OCI-LY7 (cell line): ENCODE measurements at regions not wholly inside any gene's neighbourhood (a gene's known extent, or its start where the extent isn't known, plus 50 kb on each side); places are given as distances from the start of the nearest gene placed in this dataset.
"Not testable (repeated sequence)": the region's sequence is repeated elsewhere in the genome, so short reads cannot be mapped to it uniquely, and the experiment has no call there.

Experiments used
- BruUV-seq: library from RNA; stranded (reverse); fragments of 400-500 nt; replicated peaks from 2 replicates; lab custom pipeline; 2021; lab: Mats Ljungman, UMichigan
- CTCF ChIA-PET: fragments of 300-600 bp; sonication (Branson Sonifier 250); formaldehyde crosslinking; loops from one replicate; lab custom pipeline; 2022; ENCODE audit warnings: antibody characterized with exemption; ENCODE audit not compliant: unreplicated experiment; lab: Charles Lee
- POLR2A ChIA-PET: fragments of 300-600 bp; sonication (Branson Sonifier 250); formaldehyde crosslinking; loops from one replicate; lab custom pipeline; 2022; ENCODE audit warnings: antibody characterized with exemption; lab: Charles Lee
- DNase-seq: peaks from one replicate; pipeline ENCODE4 v3.0.0-alpha.2; 2015; ENCODE audit warnings: low spot score
- H2AFZ ChIP-seq: fragments of 200-600 bp; sonication (generic), shearing (Covaris generic); 2 replicates; pipeline ENCODE4 v1.6.1; 2014; ENCODE audit warnings: mild to moderate bottlenecking, antibody characterized with exemption, low read length, moderate library complexity
- H3K27ac ChIP-seq: fragments of 200-600 bp; sonication (generic); 2 replicates; pipeline ENCODE4 v1.5.1; 2014; ENCODE audit warnings: mixed run types, low read depth, mild to moderate bottlenecking, moderate library complexity, low read length, inconsistent platforms; ENCODE audit not compliant: poor library complexity, severe bottlenecking
- H3K36me3 ChIP-seq: fragments of 200-600 bp; sonication (generic); 2 replicates; pipeline ENCODE4 v1.6.1; 2014; ENCODE audit warnings: mild to moderate bottlenecking, antibody characterized with exemption, low read length, moderate library complexity, mixed read lengths; ENCODE audit not compliant: insufficient read depth
- H3K4me1 ChIP-seq: fragments of 200-600 bp; sonication (generic); 2 replicates; pipeline ENCODE4 v1.5.1; 2014; ENCODE audit warnings: mild to moderate bottlenecking, low read length; ENCODE audit not compliant: insufficient read depth, poor library complexity, severe bottlenecking
- H3K4me2 ChIP-seq: fragments of 200-600 bp; sonication (generic); 2 replicates; pipeline ENCODE4 v1.6.1; 2014; ENCODE audit warnings: mild to moderate bottlenecking, low read length
- H3K4me3 ChIP-seq: fragments of 200-600 bp; sonication (generic); 2 replicates; pipeline ENCODE4 v1.5.1; 2014; ENCODE audit warnings: mild to moderate bottlenecking, low read depth, low read length; ENCODE audit not compliant: poor library complexity, severe bottlenecking
- H3K79me2 ChIP-seq: fragments of 200-600 bp; sonication (generic); 2 replicates; pipeline ENCODE4 v1.6.1; 2016; ENCODE audit warnings: low read depth, mild to moderate bottlenecking, low read length, moderate library complexity, mixed read lengths; ENCODE audit not compliant: insufficient read depth
- H3K9me2 ChIP-seq: fragments of 200-600 bp; sonication (generic); 2 replicates; pipeline ENCODE4 v1.6.1; 2016; ENCODE audit warnings: mild to moderate bottlenecking, low read length, mixed read lengths; ENCODE audit not compliant: insufficient read depth
- H3K9me3 ChIP-seq: fragments of 200-600 bp; sonication (generic); 2 replicates; pipeline ENCODE4 v1.6.1; 2014; ENCODE audit warnings: mild to moderate bottlenecking, mixed run types, low read length, mixed read lengths
- H4K20me1 ChIP-seq: fragments of 200-600 bp; sonication (generic); 2 replicates; pipeline ENCODE4 v1.6.1; 2014; ENCODE audit warnings: mild to moderate bottlenecking, antibody characterized with exemption, low read length, moderate library complexity, mixed read lengths; ENCODE audit not compliant: insufficient read depth
- CTCF ChIP-seq: fragments of 200-600 bp; sonication (generic); conservative IDR thresholded peaks from 2 replicates; pipeline ENCODE4 v1.5.1; 2014; ENCODE audit warnings: mild to moderate bottlenecking, antibody characterized with exemption, low read length, moderate library complexity, mixed read lengths
- EZH2phosphoT487 ChIP-seq: fragments of 200-600 bp; sonication (generic); IDR thresholded peaks from 2 replicates; pipeline ENCODE4 v1.6.1; 2018; ENCODE audit warnings: low read depth, borderline replicate concordance, mild to moderate bottlenecking, mixed run types, antibody characterized with exemption, low read length, moderate library complexity, mixed read lengths
- intact Hi-C: fragments of 100-400 bp; cut with micrococcal nuclease; formaldehyde crosslinking; loops from one replicate; pipeline ENCODE4 v1.10.0; 2022; ENCODE audit not compliant: unreplicated experiment

- no peak for DNase-seq
- Histone ChIP-seq H3K36me3 (no peaks in the 10 kb centered on the region), H2AFZ (no peak overlapping the region), H4K20me1 (no peaks in the 10 kb centered on the region), H3K79me2 (no peaks in the 10 kb centered on the region), H3K4me3 (no peak overlapping the region), H3K4me2 (no peak overlapping the region), H3K9me3 (no peaks in the 10 kb centered on the region), H3K9me2 (no peaks in the 10 kb centered on the region), H3K4me1 (no peaks in the 10 kb centered on the region), H3K27ac (no peak overlapping the region)
- ChIA-PET CTCF (no interaction called here), POLR2A (no interaction called here)
- BruUV-seq: no TSS peak
- TF ChIP-seq CTCF (no peak), EZH2phosphoT487 (no peak)
- intact Hi-C loops: no loop called here
Observed at GRCh38 chr15:55084673-55085072, 112.1 kb downstream of the RSL24D1 start.

GRCh38 chr15:55084216-55084615 is 112.5 kb downstream of the RSL24D1 start:
- POLR2A ChIA-PET: no interaction called here

GRCh38 chr15:55077052-55077451 is 119.7 kb downstream of the RSL24D1 start:
- BruUV-seq, H3K79me2 ChIP-seq, intact Hi-C loops, H4K20me1 ChIP-seq, H2AFZ ChIP-seq, CTCF ChIA-PET, H3K36me3 ChIP-seq, H3K9me2 ChIP-seq, H3K9me3 ChIP-seq, H3K4me2 ChIP-seq, H3K27ac ChIP-seq, DNase-seq, H3K4me3 ChIP-seq, H3K4me1 ChIP-seq: not testable (repeated sequence)
- POLR2A ChIA-PET: interaction anchor here (0.7 kb wide), 1 partner anchor 13 kb away, joined by 3 read pairs; no protein-coding TSS in a partner anchor

More at GRCh38 chr15:55084216-55084615, 112.5 kb downstream of the RSL24D1 start:
- TF ChIP-seq CTCF (no peak), EZH2phosphoT487 (no peak)
- no peaks in the 10 kb centered on the region for H3K36me3 ChIP-seq
- no peaks in the 10 kb centered on the region for H3K9me3 ChIP-seq
- no peak overlapping the region for H3K4me3 ChIP-seq
- H2AFZ ChIP-seq: no peak overlapping the region
- no peaks in the 10 kb centered on the region for H3K79me2 ChIP-seq
- no peak overlapping the region for H3K27ac ChIP-seq
- no TSS peak for BruUV-seq
- CTCF ChIA-PET: no interaction called here
- DNase-seq: no peak
- H3K4me1 ChIP-seq: no peaks in the 10 kb centered on the region
- H3K9me2 ChIP-seq: no peaks in the 10 kb centered on the region
- no peaks in the 10 kb centered on the region for H4K20me1 ChIP-seq
- no peak overlapping the region for H3K4me2 ChIP-seq
- intact Hi-C loops: no loop called here
